ENCODE measurements at regions not wholly inside any gene's neighbourhood (a gene's known extent, or its start where the extent isn't known, plus 50 kb on each side); places are given as distances from the start of the nearest gene placed in this dataset.
A peak's percentile ranks its signal among the peaks of the same experiment; 100 is the strongest.

DNA sequence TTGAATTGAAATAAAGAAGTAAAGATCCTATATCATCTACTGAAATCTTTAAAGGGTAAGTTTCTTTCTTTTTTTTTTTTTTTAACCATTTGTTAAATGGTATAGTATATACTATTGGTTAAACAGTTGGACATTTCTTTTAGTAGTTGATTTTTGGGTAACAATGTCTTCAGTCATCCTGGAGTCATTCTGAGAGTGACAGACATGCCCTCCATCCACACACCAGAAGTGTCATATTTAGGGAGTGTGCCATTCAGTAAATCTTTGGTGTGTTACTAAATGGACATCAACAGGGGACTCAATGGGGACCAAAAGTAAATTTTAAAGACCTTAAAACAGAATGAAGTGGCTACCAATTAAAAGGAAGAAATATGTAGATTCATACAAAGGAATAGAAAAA is 50.8 kb upstream of the SLC39A10 start:
- DNase-seq: no peak
- peaks cover 72% of the 10 kb centered on the region for H3K4me1 ChIP-seq (ENCODE audit: low read length)
- H2AFZ ChIP-seq (ENCODE audit: low read length): peak overlapping the region; percentile 10; the same call in 1 of the 2 replicates
- H4K20me1 ChIP-seq (ENCODE audit: insufficient read depth, low read depth, low read length): no peaks in the 10 kb centered on the region
- peak overlapping the region; percentile 91 for H3K27ac ChIP-seq (ENCODE audit: low read length)
- H3K4me3 ChIP-seq (ENCODE audit: low read length): no peak overlapping the region; the same call in 1 of the 2 replicates
- H3K9me3 ChIP-seq (ENCODE audit: low read length): no peaks in the 10 kb centered on the region
- no peaks in the 10 kb centered on the region; the same call in 1 of the 2 replicates for H3K36me3 ChIP-seq (ENCODE audit: insufficient read depth, low read length)
- peak overlapping the region; percentile 66 for H3K4me2 ChIP-seq (ENCODE audit: low read depth, low read length, poor library complexity, severe bottlenecking)
- no peaks in the 10 kb centered on the region for H3K9me2 ChIP-seq (replicated peaks; ENCODE audit: insufficient read depth, low read length)
- H3K27me3 ChIP-seq (ENCODE audit: low read length): no peaks in the 10 kb centered on the region
- no peaks in the 10 kb centered on the region for H3K79me2 ChIP-seq (ENCODE audit: low read length)
- H3K9ac ChIP-seq (ENCODE audit: low read length): no peak overlapping the region

DNA sequence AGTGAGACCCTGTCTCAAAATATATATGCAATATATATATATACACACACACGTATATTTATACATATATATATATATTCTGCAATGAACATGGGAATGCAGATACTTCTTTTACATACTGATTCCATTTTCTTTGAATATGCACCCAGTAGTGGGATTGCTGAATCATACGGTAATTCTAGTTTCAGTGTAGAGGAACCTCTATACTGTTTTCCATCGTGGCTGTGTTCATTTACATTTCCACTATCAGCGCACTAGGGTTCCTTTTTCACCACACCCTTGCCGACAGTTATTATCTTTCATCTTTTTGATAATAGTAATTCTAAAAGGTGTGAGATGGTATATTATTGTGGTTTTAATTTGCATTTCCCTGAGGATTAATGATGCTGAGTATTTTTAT is 52.3 kb upstream of the SLC39A10 start:
- H3K4me2 ChIP-seq (ENCODE audit: low read depth, low read length, poor library complexity, severe bottlenecking): peak overlapping the region; percentile 66
- H2AFZ ChIP-seq (ENCODE audit: low read length): peak overlapping the region; percentile 52; the same call in 1 of the 2 replicates
- peak overlapping the region; percentile 41 for H3K4me3 ChIP-seq (ENCODE audit: low read length)
- no peaks in the 10 kb centered on the region for H3K27me3 ChIP-seq (ENCODE audit: low read length)
- peak overlapping the region; percentile 34 for H3K9ac ChIP-seq (ENCODE audit: low read length)
- no peaks in the 10 kb centered on the region for H3K9me2 ChIP-seq (replicated peaks; ENCODE audit: insufficient read depth, low read length)
- no peaks in the 10 kb centered on the region for H3K9me3 ChIP-seq (ENCODE audit: low read length)
- peaks cover 66% of the 10 kb centered on the region for H3K4me1 ChIP-seq (ENCODE audit: low read length)
- no peaks in the 10 kb centered on the region for H4K20me1 ChIP-seq (ENCODE audit: insufficient read depth, low read depth, low read length)
- H3K36me3 ChIP-seq (ENCODE audit: insufficient read depth, low read length): no peaks in the 10 kb centered on the region; the same call in 1 of the 2 replicates
- H3K27ac ChIP-seq (ENCODE audit: low read length): peak overlapping the region; percentile 91
- DNase-seq: peak; percentile 77
- no peaks in the 10 kb centered on the region for H3K79me2 ChIP-seq (ENCODE audit: low read length)

DNA sequence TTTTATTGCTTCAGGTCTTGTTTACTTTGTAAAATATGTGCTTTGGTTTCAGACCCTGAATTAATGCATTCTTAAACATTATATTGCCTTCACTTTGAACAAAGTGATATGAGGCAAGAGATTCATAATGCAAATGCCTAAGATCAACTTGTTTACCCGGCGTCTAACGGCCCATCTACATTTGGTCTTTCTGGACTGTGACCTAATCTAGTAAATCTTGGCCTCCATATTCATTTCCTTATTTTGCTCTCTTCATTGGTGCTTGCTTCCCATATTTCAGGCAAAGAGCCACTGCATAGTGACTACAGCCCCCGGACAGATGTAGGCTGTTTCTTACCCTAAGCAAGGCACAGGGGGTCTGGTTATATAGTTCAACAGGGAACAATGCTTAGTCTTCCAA is 53.0 kb upstream of the SLC39A10 start:
- Histone ChIP-seq H3K79me2 (ENCODE audit: low read length) (no peaks in the 10 kb centered on the region), H3K27ac (ENCODE audit: low read length) (peak overlapping the region; percentile 91), H3K4me2 (ENCODE audit: low read depth, low read length, poor library complexity, severe bottlenecking) (peak overlapping the region; percentile 66), H3K4me1 (ENCODE audit: low read length) (peaks cover 58% of the 10 kb centered on the region), H4K20me1 (ENCODE audit: insufficient read depth, low read depth, low read length) (no peaks in the 10 kb centered on the region), H3K9me2 (replicated peaks; ENCODE audit: insufficient read depth, low read length) (no peaks in the 10 kb centered on the region), H3K36me3 (ENCODE audit: insufficient read depth, low read length) (no peaks in the 10 kb centered on the region), H3K9me3 (ENCODE audit: low read length) (no peaks in the 10 kb centered on the region), H3K9ac (ENCODE audit: low read length) (peak overlapping the region; percentile 14; the same call in 1 of the 2 replicates), H3K27me3 (ENCODE audit: low read length) (no peaks in the 10 kb centered on the region), H3K4me3 (ENCODE audit: low read length) (no peak overlapping the region), H2AFZ (ENCODE audit: low read length) (no peak overlapping the region)
- DNase-seq: no peak

DNA sequence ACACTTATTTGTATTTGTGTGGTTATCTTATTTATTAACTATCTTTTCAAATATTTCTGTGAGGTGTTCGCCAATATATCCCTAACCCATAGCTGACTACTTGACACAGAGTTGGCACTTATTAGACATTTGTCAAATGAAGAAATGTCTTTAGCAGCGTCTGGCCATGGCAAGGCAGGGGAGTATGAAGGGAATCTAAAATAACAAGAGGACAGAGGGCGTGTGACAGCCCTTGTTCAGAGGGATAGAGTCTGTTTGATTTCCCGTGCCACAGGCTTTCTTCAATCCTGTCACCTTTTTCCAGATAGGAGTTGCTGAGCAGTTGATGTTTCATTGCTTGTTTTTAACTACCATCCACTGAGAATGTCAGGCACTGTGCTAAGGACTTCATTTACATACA is 53.6 kb upstream of the SLC39A10 start:
- no peaks in the 10 kb centered on the region for H3K9me3 ChIP-seq (ENCODE audit: low read length)
- no peak overlapping the region for H3K4me3 ChIP-seq (ENCODE audit: low read length)
- H3K27me3 ChIP-seq (ENCODE audit: low read length): no peaks in the 10 kb centered on the region
- no peak overlapping the region for H2AFZ ChIP-seq (ENCODE audit: low read length)
- H4K20me1 ChIP-seq (ENCODE audit: insufficient read depth, low read depth, low read length): no peaks in the 10 kb centered on the region
- H3K9ac ChIP-seq (ENCODE audit: low read length): no peak overlapping the region
- H3K9me2 ChIP-seq (replicated peaks; ENCODE audit: insufficient read depth, low read length): no peaks in the 10 kb centered on the region
- H3K27ac ChIP-seq (ENCODE audit: low read length): peak overlapping the region; percentile 91
- H3K36me3 ChIP-seq (ENCODE audit: insufficient read depth, low read length): no peaks in the 10 kb centered on the region
- DNase-seq: no peak
- H3K4me2 ChIP-seq (ENCODE audit: low read depth, low read length, poor library complexity, severe bottlenecking): no peak overlapping the region
- H3K4me1 ChIP-seq (ENCODE audit: low read length): peaks cover 53% of the 10 kb centered on the region
- no peaks in the 10 kb centered on the region for H3K79me2 ChIP-seq (ENCODE audit: low read length)

DNA sequence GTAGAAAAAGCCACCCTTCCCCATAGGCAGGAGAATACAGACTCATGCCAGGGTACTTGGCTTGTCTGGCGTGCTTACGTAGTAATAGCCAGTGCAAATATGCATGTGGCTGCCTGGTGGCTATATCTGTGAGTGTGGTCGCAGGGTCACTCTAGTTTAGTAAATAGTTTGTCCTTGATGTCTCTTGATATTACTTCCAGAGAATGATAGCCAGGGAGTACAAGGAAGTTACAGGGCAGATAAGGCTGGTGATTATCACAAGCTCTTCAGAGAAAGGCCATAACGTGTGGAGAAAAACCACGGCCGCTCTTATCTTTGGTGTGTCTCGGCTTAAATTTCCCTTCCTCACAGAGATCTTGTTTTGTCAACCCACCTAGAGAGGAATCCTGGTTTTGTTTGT is 54.3 kb upstream of the SLC39A10 start:
- Histone ChIP-seq H3K9ac (ENCODE audit: low read length) (no peak overlapping the region), H2AFZ (ENCODE audit: low read length) (no peak overlapping the region), H3K9me3 (ENCODE audit: low read length) (no peaks in the 10 kb centered on the region), H3K4me2 (ENCODE audit: low read depth, low read length, poor library complexity, severe bottlenecking) (no peak overlapping the region), H3K79me2 (ENCODE audit: low read length) (no peaks in the 10 kb centered on the region), H3K27me3 (ENCODE audit: low read length) (no peaks in the 10 kb centered on the region), H3K36me3 (ENCODE audit: insufficient read depth, low read length) (no peaks in the 10 kb centered on the region), H3K4me3 (ENCODE audit: low read length) (no peak overlapping the region), H3K4me1 (ENCODE audit: low read length) (peaks cover 54% of the 10 kb centered on the region), H4K20me1 (ENCODE audit: insufficient read depth, low read depth, low read length) (no peaks in the 10 kb centered on the region), H3K27ac (ENCODE audit: low read length) (no peak overlapping the region), H3K9me2 (replicated peaks; ENCODE audit: insufficient read depth, low read length) (no peaks in the 10 kb centered on the region)
- no peak for DNase-seq

DNA sequence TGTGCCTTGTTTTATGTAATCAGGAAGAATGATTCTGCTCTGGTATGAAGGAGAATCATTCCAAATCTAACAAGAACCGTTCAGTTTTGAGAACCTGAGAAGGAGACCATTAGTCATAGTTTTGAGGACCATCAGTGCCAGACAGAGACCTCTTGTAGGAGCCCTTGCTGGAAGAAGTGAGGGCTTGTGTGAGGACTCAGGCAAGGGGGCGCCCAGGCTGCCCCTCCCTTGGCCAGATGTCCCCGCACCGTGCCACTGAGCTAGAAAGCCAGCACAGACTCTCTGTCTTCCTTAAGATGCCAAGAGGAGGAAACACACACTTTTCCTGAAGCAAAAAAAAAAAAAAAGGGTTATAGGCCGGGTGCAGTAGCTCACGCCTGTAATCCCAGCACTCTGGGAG is 55.7 kb upstream of the SLC39A10 start:
- no peaks in the 10 kb centered on the region for H3K79me2 ChIP-seq (ENCODE audit: low read length)

DNA sequence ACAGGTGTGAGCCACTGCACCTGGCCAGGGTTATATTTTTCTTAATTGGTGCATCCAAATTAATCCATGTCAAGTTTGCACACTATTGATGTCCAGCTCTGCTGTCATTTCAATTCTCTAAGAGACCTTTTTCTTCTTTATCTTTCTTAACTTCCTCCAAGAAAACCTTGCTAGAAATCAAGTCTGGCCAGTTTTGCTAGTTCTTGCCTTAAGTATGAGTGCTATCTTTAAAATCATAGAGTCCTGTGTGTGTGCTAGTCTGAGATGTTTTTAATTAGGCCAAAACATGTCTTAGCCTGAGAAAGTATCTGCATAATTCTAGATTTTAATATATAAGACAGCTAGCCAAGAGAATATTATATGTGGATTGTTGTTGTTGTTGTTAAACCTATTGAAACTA is 56.2 kb upstream of the SLC39A10 start:
- H3K9ac ChIP-seq (ENCODE audit: low read length): no peak overlapping the region
- H4K20me1 ChIP-seq (ENCODE audit: insufficient read depth, low read depth, low read length): no peaks in the 10 kb centered on the region
- no peaks in the 10 kb centered on the region for H3K36me3 ChIP-seq (ENCODE audit: insufficient read depth, low read length)
- no peak overlapping the region for H3K4me3 ChIP-seq (ENCODE audit: low read length)
- no peaks in the 10 kb centered on the region for H3K27me3 ChIP-seq (ENCODE audit: low read length)
- H3K4me2 ChIP-seq (ENCODE audit: low read depth, low read length, poor library complexity, severe bottlenecking): no peak overlapping the region
- H3K79me2 ChIP-seq (ENCODE audit: low read length): no peaks in the 10 kb centered on the region
- no peaks in the 10 kb centered on the region for H3K9me2 ChIP-seq (replicated peaks; ENCODE audit: insufficient read depth, low read length)
- H2AFZ ChIP-seq (ENCODE audit: low read length): peak overlapping the region; percentile 97
- peaks cover 59% of the 10 kb centered on the region for H3K4me1 ChIP-seq (ENCODE audit: low read length)
- peak overlapping the region; percentile 52; the same call in 1 of the 2 replicates for H3K27ac ChIP-seq (ENCODE audit: low read length)
- no peaks in the 10 kb centered on the region for H3K9me3 ChIP-seq (ENCODE audit: low read length)
- no peak for DNase-seq

More for the DNA sequence above, 55.7 kb upstream of the SLC39A10 start:
- no peak for DNase-seq
- peak overlapping the region; percentile 97 for H2AFZ ChIP-seq (ENCODE audit: low read length)
- H3K4me1 ChIP-seq (ENCODE audit: low read length): peaks cover 59% of the 10 kb centered on the region
- no peaks in the 10 kb centered on the region for H3K36me3 ChIP-seq (ENCODE audit: insufficient read depth, low read length)
- H3K27ac ChIP-seq (ENCODE audit: low read length): peak overlapping the region; percentile 52; the same call in 1 of the 2 replicates
- H3K4me2 ChIP-seq (ENCODE audit: low read depth, low read length, poor library complexity, severe bottlenecking): no peak overlapping the region
- no peaks in the 10 kb centered on the region for H3K27me3 ChIP-seq (ENCODE audit: low read length)
- 0 out of 2 replicates have a peak overlapping the region, but pooled peaks have one; percentile 21 for H3K9ac ChIP-seq (ENCODE audit: low read length)
- no peak overlapping the region for H3K4me3 ChIP-seq (ENCODE audit: low read length)
- H3K9me3 ChIP-seq (ENCODE audit: low read length): no peaks in the 10 kb centered on the region
- no peaks in the 10 kb centered on the region for H3K9me2 ChIP-seq (replicated peaks; ENCODE audit: insufficient read depth, low read length)
- no peaks in the 10 kb centered on the region for H4K20me1 ChIP-seq (ENCODE audit: insufficient read depth, low read depth, low read length)

DNA sequence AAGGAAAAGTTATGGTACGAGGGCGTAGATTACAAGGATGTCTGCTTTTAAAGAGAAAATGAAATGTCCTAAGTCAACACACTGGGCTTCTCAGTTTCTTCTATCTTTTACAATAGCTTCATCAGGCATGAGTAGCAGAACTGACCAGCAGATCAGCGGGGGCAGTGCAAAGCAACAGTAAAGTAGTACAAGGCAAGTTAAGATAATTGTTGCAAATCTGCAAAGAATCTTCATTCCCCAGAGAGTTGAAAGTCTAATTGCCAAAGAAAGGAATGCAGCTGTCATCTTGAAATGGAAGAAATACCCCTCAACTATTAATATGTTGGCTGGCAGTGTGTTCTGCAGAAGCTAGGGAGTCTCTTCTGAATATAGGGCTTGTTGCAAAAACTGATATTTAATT is 60.2 kb upstream of the SLC39A10 start:
- H3K9me3 ChIP-seq (ENCODE audit: low read length): no peaks in the 10 kb centered on the region
- no peaks in the 10 kb centered on the region for H3K79me2 ChIP-seq (ENCODE audit: low read length)
- H2AFZ ChIP-seq (ENCODE audit: low read length): peak overlapping the region; percentile 52; the same call in 1 of the 2 replicates
- H3K4me3 ChIP-seq (ENCODE audit: low read length): peak overlapping the region; percentile 3; the same call in 1 of the 2 replicates
- H4K20me1 ChIP-seq (ENCODE audit: insufficient read depth, low read depth, low read length): no peaks in the 10 kb centered on the region
- no peaks in the 10 kb centered on the region for H3K27me3 ChIP-seq (ENCODE audit: low read length)
- peaks cover 43% of the 10 kb centered on the region for H3K4me1 ChIP-seq (ENCODE audit: low read length)
- no peak for DNase-seq
- H3K36me3 ChIP-seq (ENCODE audit: insufficient read depth, low read length): no peaks in the 10 kb centered on the region
- peak overlapping the region; percentile 51 for H3K27ac ChIP-seq (ENCODE audit: low read length)
- H3K4me2 ChIP-seq (ENCODE audit: low read depth, low read length, poor library complexity, severe bottlenecking): peak overlapping the region; percentile 26
- H3K9me2 ChIP-seq (replicated peaks; ENCODE audit: insufficient read depth, low read length): no peaks in the 10 kb centered on the region
- H3K9ac ChIP-seq (ENCODE audit: low read length): no peak overlapping the region

All from Karpas-422 (cell line).